ENCODE measurements at regions not wholly inside any gene's neighbourhood (a gene's known extent, or its start where the extent isn't known, plus 50 kb on each side); places are given as distances from the start of the nearest gene placed in this dataset.
"Not testable (repeated sequence)": the region's sequence is repeated elsewhere in the genome, so short reads cannot be mapped to it uniquely, and the experiment has no call there.

GRCh38 chr18:10149768-10150556, 236.1 kb downstream of the VAPA start:
- no peak for TF ChIP-seq CTCF (IDR thresholded peaks at IDR 0.05; ENCODE audit: low read depth, low read length)
- Histone ChIP-seq H3K9me3 (ENCODE audit: low read depth) (no peaks in the 10 kb centered on the region), H3K36me3 (no peaks in the 10 kb centered on the region), H3K4me1 (ENCODE audit: low read depth) (no peaks in the 10 kb centered on the region), H3K27me3 (no peaks in the 10 kb centered on the region), H3K27ac (no peak overlapping the region), H3K4me3 (no peak overlapping the region)
- DNase-seq (ENCODE audit: low read depth in 1 of 2, low spot score in 1 of 2): no peak

- not testable (repeated sequence) for H3K9me3 ChIP-seq (ENCODE audit: low read depth); H3K27me3 ChIP-seq; H3K36me3 ChIP-seq; H3K27ac ChIP-seq; DNase-seq (ENCODE audit: low read depth in 1 of 2, low spot score in 1 of 2); H3K4me3 ChIP-seq; H3K4me1 ChIP-seq (ENCODE audit: low read depth)
These were observed 236.8 kb downstream of the VAPA start for GRCh38 chr18:10150576-10150975.

- H3K4me1 ChIP-seq (ENCODE audit: low read depth): no peaks in the 10 kb centered on the region
- H3K27ac ChIP-seq: no peak overlapping the region
- no peaks in the 10 kb centered on the region for H3K9me3 ChIP-seq (ENCODE audit: low read depth)
- no peak overlapping the region for H3K4me3 ChIP-seq
- H3K36me3 ChIP-seq: no peaks in the 10 kb centered on the region
- no peak for TF ChIP-seq CTCF (IDR thresholded peaks at IDR 0.05; ENCODE audit: low read depth, low read length)
- no peak for DNase-seq (ENCODE audit: low read depth in 1 of 2, low spot score in 1 of 2)
- H3K27me3 ChIP-seq: no peaks in the 10 kb centered on the region
These were observed 238.7 kb downstream of the VAPA start for GRCh38 chr18:10152475-10152874.

- no peaks in the 10 kb centered on the region for H3K9me3 ChIP-seq (ENCODE audit: low read depth)
- no peak for DNase-seq (ENCODE audit: low read depth in 1 of 2, low spot score in 1 of 2)
- no peak overlapping the region for H3K27ac ChIP-seq
- no peaks in the 10 kb centered on the region for H3K27me3 ChIP-seq
- no peaks in the 10 kb centered on the region for H3K36me3 ChIP-seq
- no peaks in the 10 kb centered on the region for H3K4me1 ChIP-seq (ENCODE audit: low read depth)
- no peak overlapping the region for H3K4me3 ChIP-seq
- no peak for TF ChIP-seq CTCF (IDR thresholded peaks at IDR 0.05; ENCODE audit: low read depth, low read length)
These were observed 240.3 kb downstream of the VAPA start for GRCh38 chr18:10153924-10154752.

GRCh38 chr18:10157706-10158105, 243.9 kb downstream of the VAPA start:
- no peak overlapping the region for H3K27ac ChIP-seq
- no peak for DNase-seq (ENCODE audit: low read depth in 1 of 2, low spot score in 1 of 2)
- no peaks in the 10 kb centered on the region for H3K9me3 ChIP-seq (ENCODE audit: low read depth)
- no peak for TF ChIP-seq CTCF (IDR thresholded peaks at IDR 0.05; ENCODE audit: low read depth, low read length)
- no peaks in the 10 kb centered on the region for H3K4me1 ChIP-seq (ENCODE audit: low read depth)
- H3K36me3 ChIP-seq: no peaks in the 10 kb centered on the region
- no peak overlapping the region for H3K4me3 ChIP-seq
- H3K27me3 ChIP-seq: no peaks in the 10 kb centered on the region

GRCh38 chr18:10160251-10160650, 246.4 kb downstream of the VAPA start:
- no peak overlapping the region for H3K4me3 ChIP-seq
- no peak for TF ChIP-seq CTCF (IDR thresholded peaks at IDR 0.05; ENCODE audit: low read depth, low read length)
- no peaks in the 10 kb centered on the region for H3K9me3 ChIP-seq (ENCODE audit: low read depth)
- DNase-seq (ENCODE audit: low read depth in 1 of 2, low spot score in 1 of 2): no peak
- no peaks in the 10 kb centered on the region for H3K36me3 ChIP-seq
- H3K27me3 ChIP-seq: no peaks in the 10 kb centered on the region
- no peak overlapping the region for H3K27ac ChIP-seq
- H3K4me1 ChIP-seq (ENCODE audit: low read depth): no peaks in the 10 kb centered on the region

All from cardiac muscle cell (in vitro differentiated cells and primary cell).